ENCODE measurements at regions not wholly inside any gene's neighbourhood (a gene's known extent, or its start where the extent isn't known, plus 50 kb on each side); places are given as distances from the start of the nearest gene placed in this dataset.
A peak's percentile ranks its signal among the peaks of the same experiment; 100 is the strongest.

GRCh38 chr13:73340069-73340468 is 281.3 kb downstream of the KLF5 start:
- Histone ChIP-seq H2BK120ac (ENCODE audit: low read depth, low read length) (no peak overlapping the region), H2BK15ac (ENCODE audit: low read depth, poor library complexity, severe bottlenecking) (no peak overlapping the region), H3K4ac (ENCODE audit: low read depth in 1 of 2, low read length in 2 of 2) (no peak overlapping the region), H3K27ac (ENCODE audit: low read length, poor library complexity, severe bottlenecking) (no peak overlapping the region), H4K8ac (ENCODE audit: low read length) (no peak overlapping the region), H4K91ac (ENCODE audit: low read length) (no peak overlapping the region), H3K4me2 (ENCODE audit: low read length, poor library complexity, severe bottlenecking) (no peak overlapping the region), H3K27me3 (ENCODE audit: control insufficient read depth in 1 of 2, insufficient read depth in 1 of 2, low read length in 2 of 2) (no peaks in the 10 kb centered on the region), H3K4me3 (ENCODE audit: insufficient read depth in 1 of 2, low read depth in 1 of 2, low read length in 2 of 2) (no peak overlapping the region), H3K79me1 (replicated peaks; ENCODE audit: low read length, poor library complexity, severe bottlenecking) (no peaks in the 10 kb centered on the region), H3K36me3 (ENCODE audit: control insufficient read depth in 1 of 2, insufficient read depth in 2 of 2, low read depth in 1 of 2, low read length in 2 of 2) (no peaks in the 10 kb centered on the region), H2AFZ (ENCODE audit: low read depth, low read length) (no peak overlapping the region), H2BK5ac (ENCODE audit: low read depth, low read length, poor library complexity, severe bottlenecking) (no peak overlapping the region), H3K14ac (ENCODE audit: low read length in 2 of 2) (no peak overlapping the region), H2BK12ac (ENCODE audit: low read length in 2 of 2) (no peak overlapping the region), H3K23ac (ENCODE audit: low read length in 2 of 2) (no peak overlapping the region), H3K9ac (ENCODE audit: low read length) (no peak overlapping the region), H3K9me3 (ENCODE audit: control insufficient read depth, low read length) (no peaks in the 10 kb centered on the region), H3K4me1 (ENCODE audit: control insufficient read depth, insufficient read depth, low read depth, low read length) (no peaks in the 10 kb centered on the region), H3K18ac (ENCODE audit: low read depth in 1 of 2, low read length in 2 of 2) (no peak overlapping the region), H2AK5ac (ENCODE audit: low read length, severe bottlenecking) (no peak overlapping the region)
- no peak for DNase-seq
- WGBS: 83% methylated on average over 1 of the region's 3 CpGs

DNA sequence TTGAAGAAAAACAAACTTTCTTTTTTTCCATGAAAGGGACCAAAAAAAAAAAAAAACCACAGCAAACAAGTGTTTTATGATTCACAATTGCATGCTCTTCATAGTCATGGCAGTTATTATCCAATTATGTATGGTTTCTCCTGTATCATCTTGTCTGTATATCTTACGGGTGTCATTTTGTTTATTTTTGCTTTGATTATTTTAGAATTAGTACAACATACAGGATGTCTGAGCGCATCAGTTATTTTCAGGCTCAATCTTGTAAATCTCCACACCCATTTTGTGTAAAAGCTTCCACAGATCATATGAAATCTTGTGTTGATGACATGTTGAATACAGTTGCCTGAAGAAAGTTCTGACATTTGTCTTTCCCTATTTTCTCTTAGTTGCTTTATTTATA is 280.3 kb downstream of the KLF5 start:
- Histone ChIP-seq H3K4me1 (ENCODE audit: control insufficient read depth, insufficient read depth, low read depth, low read length) (no peaks in the 10 kb centered on the region), H2AFZ (ENCODE audit: low read depth, low read length) (no peak overlapping the region), H3K9ac (ENCODE audit: low read length) (no peak overlapping the region), H3K27me3 (ENCODE audit: control insufficient read depth in 1 of 2, insufficient read depth in 1 of 2, low read length in 2 of 2) (no peaks in the 10 kb centered on the region), H3K23ac (ENCODE audit: low read length in 2 of 2) (no peak overlapping the region), H3K9me3 (ENCODE audit: control insufficient read depth, low read length) (no peaks in the 10 kb centered on the region), H3K14ac (ENCODE audit: low read length in 2 of 2) (no peak overlapping the region), H2BK15ac (ENCODE audit: low read depth, poor library complexity, severe bottlenecking) (no peak overlapping the region), H3K4ac (ENCODE audit: low read depth in 1 of 2, low read length in 2 of 2) (no peak overlapping the region), H3K18ac (ENCODE audit: low read depth in 1 of 2, low read length in 2 of 2) (no peak overlapping the region), H3K4me2 (ENCODE audit: low read length, poor library complexity, severe bottlenecking) (no peak overlapping the region), H2BK5ac (ENCODE audit: low read depth, low read length, poor library complexity, severe bottlenecking) (no peak overlapping the region), H2BK120ac (ENCODE audit: low read depth, low read length) (no peak overlapping the region), H2AK5ac (ENCODE audit: low read length, severe bottlenecking) (no peak overlapping the region), H4K8ac (ENCODE audit: low read length) (no peak overlapping the region), H2BK12ac (ENCODE audit: low read length in 2 of 2) (no peak overlapping the region), H3K36me3 (ENCODE audit: control insufficient read depth in 1 of 2, insufficient read depth in 2 of 2, low read depth in 1 of 2, low read length in 2 of 2) (no peaks in the 10 kb centered on the region), H4K91ac (ENCODE audit: low read length) (no peak overlapping the region), H3K79me1 (replicated peaks; ENCODE audit: low read length, poor library complexity, severe bottlenecking) (no peaks in the 10 kb centered on the region), H3K4me3 (ENCODE audit: insufficient read depth in 1 of 2, low read depth in 1 of 2, low read length in 2 of 2) (no peak overlapping the region), H3K27ac (ENCODE audit: low read length, poor library complexity, severe bottlenecking) (no peak overlapping the region)
- no CpG with 5 or more reads among the region's 2 CpGs for WGBS
- DNase-seq: peak; percentile 38

GRCh38 chr13:73338389-73338788 is 279.6 kb downstream of the KLF5 start:
- H3K18ac ChIP-seq (ENCODE audit: low read depth in 1 of 2, low read length in 2 of 2): no peak overlapping the region
- no peak overlapping the region for H2AFZ ChIP-seq (ENCODE audit: low read depth, low read length)
- H3K23ac ChIP-seq (ENCODE audit: low read length in 2 of 2): no peak overlapping the region
- no peak overlapping the region for H2AK5ac ChIP-seq (ENCODE audit: low read length, severe bottlenecking)
- no peak overlapping the region for H3K4me2 ChIP-seq (ENCODE audit: low read length, poor library complexity, severe bottlenecking)
- H2BK120ac ChIP-seq (ENCODE audit: low read depth, low read length): no peak overlapping the region
- no peak overlapping the region for H3K9ac ChIP-seq (ENCODE audit: low read length)
- H3K4me3 ChIP-seq (ENCODE audit: insufficient read depth in 1 of 2, low read depth in 1 of 2, low read length in 2 of 2): no peak overlapping the region
- 89% methylated on average over 3 of the region's 3 CpGs for WGBS
- H3K9me3 ChIP-seq (ENCODE audit: control insufficient read depth, low read length): no peaks in the 10 kb centered on the region
- no peak overlapping the region for H2BK15ac ChIP-seq (ENCODE audit: low read depth, poor library complexity, severe bottlenecking)
- H2BK5ac ChIP-seq (ENCODE audit: low read depth, low read length, poor library complexity, severe bottlenecking): no peak overlapping the region
- no peaks in the 10 kb centered on the region for H3K4me1 ChIP-seq (ENCODE audit: control insufficient read depth, insufficient read depth, low read depth, low read length)
- no peaks in the 10 kb centered on the region for H3K27me3 ChIP-seq (ENCODE audit: control insufficient read depth in 1 of 2, insufficient read depth in 1 of 2, low read length in 2 of 2)
- no peaks in the 10 kb centered on the region for H3K79me1 ChIP-seq (replicated peaks; ENCODE audit: low read length, poor library complexity, severe bottlenecking)
- no peak overlapping the region for H3K27ac ChIP-seq (ENCODE audit: low read length, poor library complexity, severe bottlenecking)
- H4K8ac ChIP-seq (ENCODE audit: low read length): no peak overlapping the region
- H2BK12ac ChIP-seq (ENCODE audit: low read length in 2 of 2): no peak overlapping the region
- no peak overlapping the region for H4K91ac ChIP-seq (ENCODE audit: low read length)
- no peak overlapping the region for H3K14ac ChIP-seq (ENCODE audit: low read length in 2 of 2)
- DNase-seq: peak; percentile 18
- H3K4ac ChIP-seq (ENCODE audit: low read depth in 1 of 2, low read length in 2 of 2): no peak overlapping the region
- H3K36me3 ChIP-seq (ENCODE audit: control insufficient read depth in 1 of 2, insufficient read depth in 2 of 2, low read depth in 1 of 2, low read length in 2 of 2): no peaks in the 10 kb centered on the region

DNA sequence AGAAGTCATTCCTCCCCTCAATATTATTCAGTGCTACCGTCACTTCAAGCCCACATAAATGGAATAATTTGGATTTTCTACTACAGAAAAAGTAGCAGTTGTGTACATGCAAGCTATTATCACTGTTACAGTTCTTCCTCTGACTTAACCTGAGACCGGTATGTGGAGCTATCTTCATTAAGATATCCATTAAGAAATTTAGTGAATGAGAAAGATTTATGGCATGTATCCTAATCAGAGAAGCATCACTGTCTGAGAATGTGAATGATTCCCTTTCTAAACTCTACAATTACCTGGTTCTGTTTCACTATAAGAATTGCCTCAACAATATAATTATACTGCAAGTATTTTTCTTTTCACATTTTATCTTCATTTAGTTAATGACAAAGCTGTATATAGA is 278.7 kb downstream of the KLF5 start:
- Histone ChIP-seq H3K36me3 (ENCODE audit: control insufficient read depth in 1 of 2, insufficient read depth in 2 of 2, low read depth in 1 of 2, low read length in 2 of 2) (no peaks in the 10 kb centered on the region), H3K27ac (ENCODE audit: low read length, poor library complexity, severe bottlenecking) (no peak overlapping the region), H3K18ac (ENCODE audit: low read depth in 1 of 2, low read length in 2 of 2) (no peak overlapping the region), H4K91ac (ENCODE audit: low read length) (no peak overlapping the region), H3K27me3 (ENCODE audit: control insufficient read depth in 1 of 2, insufficient read depth in 1 of 2, low read length in 2 of 2) (no peaks in the 10 kb centered on the region), H2BK15ac (ENCODE audit: low read depth, poor library complexity, severe bottlenecking) (no peak overlapping the region), H3K4me3 (ENCODE audit: insufficient read depth in 1 of 2, low read depth in 1 of 2, low read length in 2 of 2) (no peak overlapping the region), H2AFZ (ENCODE audit: low read depth, low read length) (no peak overlapping the region), H2BK5ac (ENCODE audit: low read depth, low read length, poor library complexity, severe bottlenecking) (no peak overlapping the region), H2BK12ac (ENCODE audit: low read length in 2 of 2) (no peak overlapping the region), H2AK5ac (ENCODE audit: low read length, severe bottlenecking) (no peak overlapping the region), H3K4ac (ENCODE audit: low read depth in 1 of 2, low read length in 2 of 2) (no peak overlapping the region), H3K9me3 (ENCODE audit: control insufficient read depth, low read length) (no peaks in the 10 kb centered on the region), H2BK120ac (ENCODE audit: low read depth, low read length) (no peak overlapping the region), H3K23ac (ENCODE audit: low read length in 2 of 2) (no peak overlapping the region), H3K9ac (ENCODE audit: low read length) (no peak overlapping the region), H3K79me1 (replicated peaks; ENCODE audit: low read length, poor library complexity, severe bottlenecking) (no peaks in the 10 kb centered on the region), H3K4me2 (ENCODE audit: low read length, poor library complexity, severe bottlenecking) (no peak overlapping the region), H3K4me1 (ENCODE audit: control insufficient read depth, insufficient read depth, low read depth, low read length) (no peaks in the 10 kb centered on the region), H3K14ac (ENCODE audit: low read length in 2 of 2) (no peak overlapping the region), H4K8ac (ENCODE audit: low read length) (no peak overlapping the region)
- 20% methylated on average over 1 of the region's 2 CpGs for WGBS
- no peak for DNase-seq

All from mesenchymal stem cell (in vitro differentiated cells and primary cell).